Ramos (cell line): ENCODE measurements at regions not wholly inside any gene's neighbourhood (a gene's known extent, or its start where the extent isn't known, plus 50 kb on each side); places are given as distances from the start of the nearest gene placed in this dataset.

Experiments
- in situ Hi-C: fragments of 300-500 bp; cut with MboI; formaldehyde crosslinking; loops from one replicate; pipeline ENCODE4 v1.14.3; 2022; ENCODE audit warnings: low sequenced_read_pairs; ENCODE audit not compliant: unreplicated experiment

DNA sequence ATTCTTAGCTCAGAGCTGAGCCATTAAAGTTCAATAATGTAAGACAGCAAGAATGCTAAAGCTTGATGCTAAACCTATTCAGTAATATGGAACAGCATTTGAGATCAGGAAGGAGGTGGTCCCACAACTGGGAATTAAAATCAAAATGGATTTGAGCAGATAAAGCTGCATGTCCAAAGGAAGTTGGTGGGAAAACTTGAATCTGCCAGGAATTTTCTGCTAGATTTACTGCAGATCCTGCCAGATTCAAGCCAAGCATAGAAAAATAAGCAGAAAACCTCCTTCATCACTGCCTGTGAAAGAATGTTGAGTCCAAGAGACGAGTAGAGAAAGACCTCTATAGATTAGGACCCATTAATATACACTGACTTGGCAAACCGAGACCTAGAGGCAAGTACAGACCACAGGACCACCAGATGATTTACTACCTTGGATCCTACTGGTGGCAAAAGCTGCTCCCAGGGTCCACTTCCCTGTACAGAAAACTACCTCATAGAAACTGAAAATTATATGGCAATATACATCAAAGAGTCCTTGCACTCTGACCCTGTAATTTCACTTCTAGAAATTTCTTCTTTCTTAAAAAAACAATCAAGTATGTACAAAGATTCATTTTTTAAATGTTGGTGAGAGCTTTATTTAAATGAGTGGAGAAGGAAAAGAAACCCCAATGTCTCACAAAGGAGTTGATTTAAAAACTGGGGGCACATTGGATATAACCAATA is 263.2 kb downstream of the DAD1 start:
- in situ Hi-C loops, result no loop called here

DNA sequence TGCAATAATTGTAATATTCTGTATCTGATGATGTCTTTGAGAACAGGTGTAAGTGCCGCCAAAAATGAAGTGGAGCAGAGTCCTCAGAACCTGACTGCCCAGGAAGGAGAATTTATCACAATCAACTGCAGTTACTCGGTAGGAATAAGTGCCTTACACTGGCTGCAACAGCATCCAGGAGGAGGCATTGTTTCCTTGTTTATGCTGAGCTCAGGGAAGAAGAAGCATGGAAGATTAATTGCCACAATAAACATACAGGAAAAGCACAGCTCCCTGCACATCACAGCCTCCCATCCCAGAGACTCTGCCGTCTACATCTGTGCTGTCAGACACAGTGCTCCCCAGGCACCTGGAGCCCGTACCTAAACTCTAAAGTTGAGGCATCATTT is 268.7 kb downstream of the DAD1 start:
- in situ Hi-C loops, result loop anchor here (5.0 to 25.0 kb wide), 2 partner anchors 62 to 142 kb away; no protein-coding TSS in a partner anchor

GRCh38 chr14:22319526-22320361 is 269.3 kb downstream of the DAD1 start:
- in situ Hi-C loops, result loop anchor here (5.0 to 25.0 kb wide), 3 partner anchors 63 to 255 kb away; no protein-coding TSS in a partner anchor

DNA sequence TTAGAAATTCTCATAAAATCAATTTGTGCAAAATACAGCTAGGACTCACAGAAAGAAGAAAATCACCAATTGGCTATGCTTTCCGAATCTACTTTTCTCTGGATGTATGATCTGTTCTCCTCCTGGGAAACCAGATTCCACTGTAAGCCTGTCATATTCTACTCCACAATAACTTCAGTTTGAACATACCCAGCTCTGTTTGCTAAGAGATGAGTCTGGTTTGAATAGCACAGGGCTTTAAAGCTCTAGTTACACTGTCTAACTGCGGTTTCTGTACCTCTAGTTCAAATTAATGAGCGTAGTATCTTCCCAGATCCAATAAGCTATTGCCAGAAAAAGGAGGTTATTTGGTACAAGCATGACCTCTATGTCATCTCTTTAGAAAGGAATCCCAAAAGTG is 270.1 kb downstream of the DAD1 start:
- in situ Hi-C loops, result loop anchor here (10.0 to 25.0 kb wide), 2 partner anchors 143 to 256 kb away; no protein-coding TSS in a partner anchor

DNA sequence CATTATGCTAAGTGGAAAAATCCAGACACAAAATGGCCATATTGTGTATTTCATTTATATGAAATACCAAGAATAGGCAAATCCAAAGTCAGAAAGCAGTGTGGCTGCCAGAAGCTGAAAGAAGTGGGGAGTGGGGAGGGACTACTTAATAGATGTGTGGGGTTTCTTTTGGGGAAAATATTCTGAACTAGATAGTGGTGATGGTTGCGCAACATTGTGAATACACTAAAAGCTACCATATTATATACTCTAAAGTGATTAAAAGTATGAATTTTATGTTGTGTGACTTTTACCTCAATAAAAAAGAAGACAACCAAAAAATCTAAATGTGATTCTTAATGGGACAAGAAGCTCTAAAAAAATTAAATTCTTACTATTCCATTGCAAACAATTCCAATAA is 272.6 kb downstream of the DAD1 start:
- in situ Hi-C loops, result loop anchor here (10.0 to 25.0 kb wide), 2 partner anchors 146 to 258 kb away; no protein-coding TSS in a partner anchor

DNA sequence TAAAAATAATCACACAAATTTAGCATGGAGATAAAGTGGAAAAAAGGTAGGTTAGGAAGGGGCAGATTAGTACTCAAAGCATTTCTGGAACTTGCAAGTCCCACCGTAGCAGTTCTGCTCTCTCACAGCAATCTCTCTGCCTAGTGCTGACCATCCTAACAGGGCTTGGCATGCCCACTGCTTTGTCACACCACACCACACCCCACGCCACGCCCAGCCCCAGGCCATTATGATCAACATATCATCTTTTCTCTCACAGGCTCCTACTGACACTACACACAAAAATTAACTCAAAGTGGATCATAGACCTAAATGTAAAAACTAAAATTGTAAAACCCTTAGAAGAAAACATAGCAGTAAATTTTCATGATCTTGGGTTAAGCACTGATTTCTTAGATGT is 273.7 kb downstream of the DAD1 start:
- in situ Hi-C loops, result loop anchor here (10.0 to 25.0 kb wide), 2 partner anchors 147 to 259 kb away; no protein-coding TSS in a partner anchor

GRCh38 chr14:22314183-22314820 is 274.7 kb downstream of the DAD1 start:
- in situ Hi-C loops, result loop anchor here (10.0 to 25.0 kb wide), 2 partner anchors 148 to 260 kb away; no protein-coding TSS in a partner anchor

DNA sequence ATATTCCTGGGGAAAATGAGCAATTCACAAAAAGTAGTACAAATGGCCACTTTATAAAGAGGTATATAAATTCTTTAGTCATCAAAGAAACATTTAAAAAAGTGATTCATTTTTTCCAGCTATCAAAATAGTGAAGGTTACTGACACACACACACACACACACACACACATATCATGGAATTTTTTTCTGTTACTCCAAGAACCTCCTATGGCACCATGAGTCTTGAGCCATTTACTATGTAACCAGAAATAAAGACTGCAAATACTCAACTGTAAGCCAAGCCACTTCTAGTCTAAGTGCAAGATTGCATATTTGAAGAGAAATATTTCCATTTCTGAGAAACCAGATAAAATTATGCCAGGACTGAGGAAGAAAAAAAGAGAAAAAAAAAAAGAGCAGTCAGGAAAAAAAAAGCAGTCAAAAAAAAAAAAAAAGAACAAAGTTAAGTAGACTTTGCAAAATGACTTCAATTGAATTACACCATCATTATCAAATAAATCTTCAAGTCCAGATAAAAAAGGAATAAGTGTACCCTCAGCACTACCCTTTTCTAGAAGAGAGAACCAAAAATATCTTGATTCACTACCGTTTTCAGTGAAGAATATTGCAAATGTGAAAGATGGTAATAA is 275.7 kb downstream of the DAD1 start:
- in situ Hi-C loops, result loop anchor here (10.0 to 25.0 kb wide), 2 partner anchors 149 to 262 kb away; no protein-coding TSS in a partner anchor

- in situ Hi-C loops, result loop anchor here (10.0 to 25.0 kb wide), 2 partner anchors 151 to 263 kb away; no protein-coding TSS in a partner anchor
These were observed 277.4 kb downstream of the DAD1 start for GRCh38 chr14:22311636-22312035.

- in situ Hi-C loops, result loop anchor here (25.0 kb wide), 1 partner anchor 157 kb away; no protein-coding TSS in a partner anchor
These were observed 283.4 kb downstream of the DAD1 start for GRCh38 chr14:22305607-22306006.

DNA sequence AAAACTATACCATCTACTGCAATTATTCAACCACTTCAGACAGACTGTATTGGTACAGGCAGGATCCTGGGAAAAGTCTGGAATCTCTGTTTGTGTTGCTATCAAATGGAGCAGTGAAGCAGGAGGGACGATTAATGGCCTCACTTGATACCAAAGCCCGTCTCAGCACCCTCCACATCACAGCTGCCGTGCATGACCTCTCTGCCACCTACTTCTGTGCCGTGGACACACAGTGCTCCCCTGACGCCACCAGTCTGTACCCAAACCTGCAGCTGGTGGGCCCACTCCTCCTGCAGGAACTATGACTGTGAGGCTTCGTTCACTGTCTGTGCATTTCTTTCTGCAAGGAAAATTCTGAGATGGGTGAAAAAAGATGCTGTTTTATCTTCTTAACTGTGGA is 284.7 kb downstream of the DAD1 start:
- in situ Hi-C loops, result loop anchor here (25.0 kb wide), 1 partner anchor 158 kb away; no protein-coding TSS in a partner anchor

DNA sequence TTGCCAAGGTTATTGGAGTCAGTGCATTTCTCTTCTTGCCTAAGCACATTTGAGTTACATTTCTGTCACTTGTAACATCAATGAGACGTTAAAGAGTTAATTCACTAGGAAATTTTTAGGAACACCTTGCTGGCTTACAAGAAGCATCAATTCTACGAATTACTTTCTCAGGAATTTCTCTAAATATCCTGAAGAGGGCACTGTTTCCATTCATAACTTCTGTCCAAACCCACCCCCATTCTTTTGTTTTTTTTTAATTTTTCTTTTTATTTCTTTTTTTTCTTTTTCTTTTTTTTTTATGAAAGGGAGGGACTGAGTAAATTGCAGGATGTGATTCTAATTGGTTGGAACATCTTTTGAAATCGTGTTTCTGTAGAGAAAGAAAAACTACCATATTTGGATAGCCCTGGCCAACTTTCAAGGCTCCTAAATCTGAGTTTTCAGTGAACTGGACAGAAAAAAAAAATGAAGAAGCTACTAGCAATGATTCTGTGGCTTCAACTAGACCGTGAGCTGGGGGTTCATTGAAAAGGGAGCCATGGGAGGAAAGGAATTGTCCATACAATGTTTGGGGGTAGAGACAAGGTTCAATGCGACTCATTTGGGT is 285.3 kb downstream of the DAD1 start:
- in situ Hi-C loops, result loop anchor here (25.0 kb wide), 1 partner anchor 159 kb away; no protein-coding TSS in a partner anchor

GRCh38 chr14:22300646-22301045 is 288.4 kb downstream of the DAD1 start:
- in situ Hi-C loops, result loop anchor here (25.0 kb wide), 1 partner anchor 162 kb away; no protein-coding TSS in a partner anchor

- in situ Hi-C loops, result no loop called here
These were observed 291.6 kb downstream of the DAD1 start for GRCh38 chr14:22297376-22297775.

DNA sequence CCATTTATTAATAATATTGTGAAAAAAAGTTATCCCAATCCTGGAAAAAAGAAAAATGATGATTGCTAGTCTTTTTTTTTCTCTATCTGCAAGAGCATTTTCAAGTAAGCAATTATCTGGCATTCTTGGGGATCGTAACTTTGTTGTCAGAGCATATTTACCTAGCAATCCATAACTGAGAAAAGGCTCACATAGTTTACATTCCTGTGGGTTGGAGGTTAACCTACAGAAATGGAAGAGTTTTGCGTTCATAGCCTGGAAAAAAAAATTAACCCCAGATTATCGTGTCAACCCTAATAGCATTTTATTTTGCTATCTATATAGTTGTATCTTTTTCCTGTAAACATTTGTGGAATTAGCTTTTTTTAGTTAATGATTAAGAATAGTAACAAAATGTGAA is 292.3 kb downstream of the DAD1 start:
- in situ Hi-C loops, result no loop called here

GRCh38 chr14:22296088-22296487 is 292.9 kb downstream of the DAD1 start:
- in situ Hi-C loops, result no loop called here

GRCh38 chr14:22291406-22291805 is 297.6 kb downstream of the DAD1 start:
- in situ Hi-C loops, result no loop called here

DNA sequence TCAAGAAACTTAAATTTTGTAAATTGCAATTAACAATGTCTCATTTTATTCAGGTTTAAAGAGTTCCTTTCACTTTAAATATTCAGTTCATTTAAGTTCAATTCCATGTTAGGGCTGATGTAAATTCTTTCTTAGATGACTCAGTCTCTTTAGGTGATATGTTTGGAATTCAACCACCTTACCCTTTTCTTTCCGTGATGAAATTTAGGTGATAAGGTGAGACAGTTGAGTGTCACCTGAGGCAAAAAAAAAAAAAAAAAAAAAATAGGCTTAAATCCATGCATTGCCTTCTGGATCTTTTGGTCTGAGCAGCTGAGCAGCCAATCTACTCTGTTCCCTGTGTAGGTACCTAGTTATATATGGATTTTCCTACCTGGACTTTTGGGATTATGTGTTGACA is 299.5 kb downstream of the DAD1 start:
- in situ Hi-C loops, result no loop called here

DNA sequence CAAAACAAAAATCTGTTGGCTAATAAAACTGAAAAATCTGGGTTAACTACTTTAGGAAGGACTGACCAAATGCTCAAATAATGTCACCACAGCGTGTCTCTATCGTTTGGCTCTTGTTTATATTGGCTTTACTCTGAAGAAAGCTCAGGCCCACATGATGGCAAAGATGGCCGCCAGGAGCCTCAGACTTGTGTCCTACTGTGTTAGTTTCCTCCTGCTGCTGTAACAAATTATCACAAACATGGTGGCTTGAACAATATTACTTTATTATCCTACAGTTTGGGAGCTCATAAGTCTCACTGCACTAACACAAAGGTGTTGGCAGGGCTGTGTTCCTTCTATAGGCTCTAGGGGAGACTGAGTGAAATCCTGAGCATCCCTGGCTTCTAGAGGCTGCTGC is 303.0 kb downstream of the DAD1 start:
- in situ Hi-C loops, result no loop called here
